SK-N-SH (cell line): ENCODE measurements at regions not wholly inside any gene's neighbourhood (a gene's known extent, or its start where the extent isn't known, plus 50 kb on each side); places are given as distances from the start of the nearest gene placed in this dataset.

Source experiments
- CTCF ChIA-PET: fragments of 300-600, 350-600 bp; formaldehyde crosslinking; extraction: SDS; loops from one replicate; lab custom pipeline; 2021; lab: Yijun Ruan, JAX
- POLR2A ChIA-PET: fragments of 350-600 bp; sonication (Branson Sonifier 250); formaldehyde crosslinking; extraction: SDS; loops from one replicate; lab custom pipeline; 2020; ENCODE audit warnings: antibody characterized with exemption, inconsistent platforms; lab: Yijun Ruan, JAX
- DNase-seq: peaks from one replicate; pipeline ENCODE4 v3.0.0; 2012
- H2AFZ ChIP-seq: fragments of 200-600 bp; sonication (generic); 2 replicates; pipeline ENCODE4 v1.8.1; 2016; ENCODE audit warnings: antibody characterized with exemption, mild to moderate bottlenecking, low read depth
- H3F3A ChIP-seq: fragments of 200-600 bp; sonication (generic); replicated peaks from 2 replicates; pipeline ENCODE3; 2016; ENCODE audit warnings: antibody characterized with exemption, mild to moderate bottlenecking; ENCODE audit not compliant: insufficient read depth
- H3K27ac ChIP-seq, 2 experiments: fragments of 200-500 bp in 1 of 2; fragments of 200-600 bp in 1 of 2; sonication (Bioruptor generic) in 1 of 2; sonication (generic), shearing (Covaris generic) in 1 of 2; 2 replicates each; pipeline versions ENCODE4 v1.5.1 to v1.6.1; 2014 to 2016; ENCODE audit warnings: low read depth in 2 of 2, inconsistent platforms in 1 of 2, low read length in 1 of 2, mild to moderate bottlenecking in 1 of 2, mixed read lengths in 1 of 2
- H3K27me3 ChIP-seq: fragments of 200-600 bp; sonication (generic), shearing (Covaris generic); 2 replicates; pipeline ENCODE4 v1.6.1; 2016; ENCODE audit warnings: mixed run types; ENCODE audit not compliant: insufficient read depth
- H3K36me3 ChIP-seq, 2 experiments: fragments of 200-500 bp in 1 of 2; fragments of 200-600 bp in 1 of 2; sonication (Bioruptor generic) in 1 of 2; sonication (generic) in 1 of 2; replicated peaks in 1 of 2; 2 replicates each; pipeline versions ENCODE3 to v1.5.1; 2014 to 2016; ENCODE audit warnings: low read length in 1 of 2, mild to moderate bottlenecking in 1 of 2; ENCODE audit not compliant: insufficient read depth in 2 of 2, control insufficient read depth in 1 of 2
- H3K4me1 ChIP-seq, 2 experiments: fragments of 200-500 bp in 1 of 2; fragments of 200-600 bp in 1 of 2; sonication (Bioruptor generic) in 1 of 2; sonication (generic), shearing (Covaris generic) in 1 of 2; 2 replicates each; pipeline versions ENCODE4 v1.5.1 to v1.6.1; 2014 to 2016; ENCODE audit warnings: low read depth in 1 of 2, low read length in 1 of 2, mixed run types in 1 of 2; ENCODE audit not compliant: insufficient read depth in 2 of 2, control insufficient read depth in 1 of 2
- H3K4me2 ChIP-seq: fragments of 200-600 bp; sonication (generic), shearing (Covaris generic); 2 replicates; pipeline ENCODE4 v1.6.1; 2017; ENCODE audit warnings: mixed run types
- H3K4me3 ChIP-seq, 2 experiments: fragments of 200-500 bp in 1 of 2; fragments of 200-600 bp in 1 of 2; sonication (Bioruptor generic) in 1 of 2; sonication (generic), shearing (Covaris generic) in 1 of 2; 2 replicates each; pipeline versions ENCODE4 v1.5.1 to v1.8.1; 2014 to 2016; ENCODE audit warnings: low read depth in 2 of 2, inconsistent platforms in 1 of 2, low read length in 1 of 2, mild to moderate bottlenecking in 1 of 2, mixed read lengths in 1 of 2, moderate library complexity in 1 of 2
- H3K79me2 ChIP-seq: fragments of 200-600 bp; sonication (generic); 2 replicates; pipeline ENCODE4 v1.8.1; 2017; ENCODE audit warnings: mild to moderate bottlenecking; ENCODE audit not compliant: insufficient read depth
- H3K9ac ChIP-seq: fragments of 200-600 bp; sonication (generic); 2 replicates; pipeline ENCODE4 v1.6.1; 2017; ENCODE audit warnings: mixed run types
- H3K9me2 ChIP-seq: fragments of 200-600 bp; sonication (generic); 2 replicates; pipeline ENCODE4 v1.6.1; 2017; ENCODE audit warnings: mixed run types
- H3K9me3 ChIP-seq: fragments of 200-600 bp; sonication (generic); 2 replicates; pipeline ENCODE4 v1.6.1; 2017; ENCODE audit warnings: mixed run types, mild to moderate bottlenecking, moderate library complexity
- H4K20me1 ChIP-seq: fragments of 200-600 bp; sonication (generic); 2 replicates; pipeline ENCODE4 v1.6.1; 2017; ENCODE audit warnings: mild to moderate bottlenecking, mixed run types; ENCODE audit not compliant: insufficient read depth
- CHD2 ChIP-seq: fragments of 150-350 bp; IDR thresholded peaks from 2 replicates; pipeline ENCODE4 v1.6.1; 2018; ENCODE audit warnings: low read length; ENCODE audit not compliant: partially characterized antibody
- CTCF ChIP-seq: fragments of 200-600 bp; sonication (generic); IDR thresholded peaks from 2 replicates; pipeline ENCODE4 v1.6.1; 2017; ENCODE audit warnings: antibody characterized with exemption, mild to moderate bottlenecking, moderate library complexity
- EP300 ChIP-seq, 2 experiments: IDR thresholded peaks; 2 replicates each; pipeline versions ENCODE4 v1.4.0 to v1.6.1; 2012; ENCODE audit warnings: borderline replicate concordance in 1 of 2, low read depth in 1 of 2, low read length in 1 of 2
- FOSL2 ChIP-seq: IDR thresholded peaks from 2 replicates; pipeline ENCODE4 v1.4.0; 2012; ENCODE audit warnings: low read depth, mild to moderate bottlenecking, moderate library complexity, borderline replicate concordance
- GABPA ChIP-seq: IDR thresholded peaks from 2 replicates; pipeline ENCODE4 v1.4.0; 2012; ENCODE audit warnings: low read depth, mild to moderate bottlenecking
- GATA2 ChIP-seq: sonication (generic); formaldehyde crosslinking; IDR thresholded peaks from 2 replicates; pipeline ENCODE4 v1.5.0; 2020; ENCODE audit warnings: mild to moderate bottlenecking, missing genetic modification reagents
- IRF3 ChIP-seq: fragments of 150-350 bp; IDR thresholded peaks from 2 replicates; pipeline ENCODE4 v1.6.1; 2016; ENCODE audit warnings: mild to moderate bottlenecking, low read depth, low read length
- JUND ChIP-seq: IDR thresholded peaks from 2 replicates; pipeline ENCODE4 v1.4.0; 2012
- MEF2A ChIP-seq: IDR thresholded peaks from 2 replicates; pipeline ENCODE4 v1.4.0; 2012; ENCODE audit warnings: low read depth, borderline replicate concordance
- NFIC ChIP-seq: IDR thresholded peaks from 2 replicates; pipeline ENCODE4 v1.4.0; 2012; ENCODE audit warnings: borderline replicate concordance
- PBX3 ChIP-seq: IDR thresholded peaks from 2 replicates; pipeline ENCODE4; 2012
- RAD21 ChIP-seq: IDR thresholded peaks from 2 replicates; pipeline ENCODE4 v1.6.1; 2012; ENCODE audit warnings: mild to moderate bottlenecking, low read length
- RFX5 ChIP-seq: IDR thresholded peaks from 2 replicates; pipeline ENCODE4 v1.6.1; 2012; ENCODE audit warnings: mild to moderate bottlenecking, improper control_type of control experiment, low read length
- SIN3A ChIP-seq: IDR thresholded peaks from 2 replicates; pipeline ENCODE4 v1.6.1; 2012; ENCODE audit warnings: low read depth, mild to moderate bottlenecking, low read length, moderate library complexity, borderline replicate concordance
- SMC3 ChIP-seq: IDR thresholded peaks from 2 replicates; pipeline ENCODE4 v1.6.1; 2012; ENCODE audit warnings: low read depth, low read length, improper control_type of control experiment
- TAF1 ChIP-seq: IDR thresholded peaks from 2 replicates; pipeline ENCODE4 v1.6.1; 2012; ENCODE audit warnings: low read depth, mild to moderate bottlenecking, low read length, moderate library complexity, borderline replicate concordance
- TEAD4 ChIP-seq: IDR thresholded peaks from 2 replicates; pipeline ENCODE4 v1.4.0; 2012; ENCODE audit warnings: mild to moderate bottlenecking, borderline replicate concordance; ENCODE audit not compliant: insufficient read depth
- USF1 ChIP-seq: IDR thresholded peaks from 2 replicates; pipeline ENCODE4 v1.4.0; 2012; ENCODE audit warnings: low read depth, borderline replicate concordance
- YY1 ChIP-seq: IDR thresholded peaks from 2 replicates; pipeline ENCODE4 v1.4.0; 2012; ENCODE audit warnings: low read depth, mild to moderate bottlenecking
- WGBS: methylation state at CpG from one replicate; pipeline ENCODE4 v1.1.6; 2017; ENCODE audit warnings: low lambda C conversion rate; 5-methylcytosine and 5-hydroxymethylcytosine counted together
- TF ChIP-seq, protein P1 (sequence below): IDR thresholded peaks from 2 replicates; pipeline ENCODE4 v1.4.0; 2012; ENCODE audit warnings: low read depth
- TF ChIP-seq, protein P2 (sequence below): IDR thresholded peaks from 2 replicates; pipeline ENCODE4 v1.4.0; 2012; ENCODE audit warnings: low read depth, borderline replicate concordance

DNA sequence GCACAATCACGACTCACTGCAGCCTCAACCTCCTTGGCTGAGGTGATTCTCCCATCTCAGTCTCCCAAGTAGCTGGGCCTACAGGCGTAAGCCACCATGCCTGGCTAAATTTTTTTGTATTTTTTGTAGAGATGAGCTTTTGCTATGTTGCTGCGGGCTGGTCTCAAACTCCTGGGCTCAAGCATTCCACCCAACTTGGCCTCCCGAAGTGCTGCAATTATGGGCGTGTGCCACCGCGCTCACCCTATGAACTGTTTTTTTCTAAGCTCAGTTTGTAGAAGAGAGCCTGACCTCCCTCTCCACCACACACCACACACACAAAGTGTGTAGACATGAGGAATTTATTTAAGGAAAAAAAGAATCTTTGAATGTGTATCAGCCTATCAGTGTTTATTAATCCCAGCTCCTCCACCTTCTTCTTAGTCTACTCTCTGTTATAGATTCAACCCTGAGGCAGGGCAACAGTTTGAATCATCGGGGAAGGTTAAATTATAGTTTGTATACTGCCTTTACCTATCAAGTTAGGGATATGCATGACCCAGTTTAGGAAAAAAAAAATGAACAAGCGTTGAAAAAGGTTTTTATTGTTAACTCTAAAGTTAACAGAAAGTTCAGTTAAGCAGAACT, 74.1 kb downstream of the PLEKHG1 start:
- no peak overlapping the region for H2AFZ ChIP-seq
- DNase-seq: no peak
- H3K4me1 ChIP-seq: peaks cover 0 to under 1% of the 10 kb centered on the region in 2 experiments; a peak in 1 of 4 replicates
- CTCF ChIA-PET: interaction anchor here (0.9 to 1.7 kb wide), 4 partner anchors 8 to 256 kb away, joined by 3 to 7 read pairs (median 3); no protein-coding TSS in a partner anchor
- no peaks in the 10 kb centered on the region for H3K79me2 ChIP-seq
- no peaks in the 10 kb centered on the region for H3K9me3 ChIP-seq
- no peaks in the 10 kb centered on the region for H3K27me3 ChIP-seq
- no peaks in the 10 kb centered on the region for H3K36me3 ChIP-seq
- whole genome bisulfite sequencing: 39% methylated on average over 9 of the region's 9 CpGs
- no peaks in the 10 kb centered on the region for H4K20me1 ChIP-seq
- H3F3A ChIP-seq: no peaks in the 10 kb centered on the region
- no peak for TF ChIP-seq CHD2
- no peak for TF ChIP-seq RAD21
- no peak for TF ChIP-seq RFX5
- TF ChIP-seq TAF1: no peak
- TF ChIP-seq USF1: no peak
- no peak overlapping the region for H3K4me3 ChIP-seq
- H3K9me2 ChIP-seq: no peaks in the 10 kb centered on the region
- H3K4me2 ChIP-seq: no peak overlapping the region
- H3K9ac ChIP-seq: no peak overlapping the region
- POLR2A ChIA-PET: no interaction called here
- H3K27ac ChIP-seq: no peak overlapping the region

DNA sequence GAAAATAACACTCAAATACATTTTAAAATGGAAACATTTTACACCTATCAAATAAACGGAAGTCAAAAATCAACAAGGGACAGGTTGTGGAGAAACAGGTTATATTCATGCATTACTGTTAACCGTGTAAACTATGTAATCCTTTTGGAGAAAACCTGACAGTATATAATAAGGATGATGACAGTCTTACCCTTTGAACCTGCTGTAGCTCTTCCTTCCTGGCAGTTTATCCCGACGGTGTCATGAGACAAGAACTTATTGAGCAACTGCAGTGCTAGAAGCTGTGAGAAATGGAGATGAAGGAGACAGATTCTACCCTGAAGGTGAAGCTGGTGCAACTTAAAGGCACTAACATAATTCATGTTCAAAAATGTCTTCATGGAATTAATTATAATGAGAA, 76.7 kb downstream of the PLEKHG1 start:
- 15% methylated on average over 4 of the region's 4 CpGs for WGBS
- CTCF ChIA-PET: no interaction called here

More for the DNA sequence above, 76.7 kb downstream of the PLEKHG1 start:
- Histone ChIP-seq H4K20me1 (no peaks in the 10 kb centered on the region), H3K4me2 (no peak overlapping the region), H3K79me2 (no peaks in the 10 kb centered on the region), H3K9me2 (no peaks in the 10 kb centered on the region), H3K9me3 (no peaks in the 10 kb centered on the region), H3K36me3 (no peaks in the 10 kb centered on the region), H3K9ac (no peak overlapping the region), H2AFZ (no peak overlapping the region), H3K4me3 (no peak overlapping the region), H3K27ac (no peak overlapping the region), H3K4me1 (no peaks in the 10 kb centered on the region), H3F3A (no peaks in the 10 kb centered on the region), H3K27me3 (no peaks in the 10 kb centered on the region)
- no peak for DNase-seq
- POLR2A ChIA-PET: no interaction called here
- TF ChIP-seq SMC3: no peak
- TF ChIP-seq MEF2A: no peak
- TF ChIP-seq TAF1: no peak
- TF ChIP-seq, protein P1, sequence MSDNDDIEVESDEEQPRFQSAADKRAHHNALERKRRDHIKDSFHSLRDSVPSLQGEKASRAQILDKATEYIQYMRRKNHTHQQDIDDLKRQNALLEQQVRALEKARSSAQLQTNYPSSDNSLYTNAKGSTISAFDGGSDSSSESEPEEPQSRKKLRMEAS: no peak
- TF ChIP-seq PBX3: no peak
- no peak for TF ChIP-seq IRF3
- TF ChIP-seq RFX5: no peak
- TF ChIP-seq NFIC: no peak
- TF ChIP-seq FOSL2: no peak
- no peak for TF ChIP-seq JUND
- TF ChIP-seq EP300 (IDR thresholded peaks at IDR 0.05; ENCODE audit: borderline replicate concordance in 1 of 2, low read depth in 1 of 2, low read length in 1 of 2): no peak
- TF ChIP-seq YY1: no peak
- TF ChIP-seq TEAD4: no peak
- no peak for TF ChIP-seq SIN3A
- TF ChIP-seq GABPA: no peak
- TF ChIP-seq, protein P2, sequence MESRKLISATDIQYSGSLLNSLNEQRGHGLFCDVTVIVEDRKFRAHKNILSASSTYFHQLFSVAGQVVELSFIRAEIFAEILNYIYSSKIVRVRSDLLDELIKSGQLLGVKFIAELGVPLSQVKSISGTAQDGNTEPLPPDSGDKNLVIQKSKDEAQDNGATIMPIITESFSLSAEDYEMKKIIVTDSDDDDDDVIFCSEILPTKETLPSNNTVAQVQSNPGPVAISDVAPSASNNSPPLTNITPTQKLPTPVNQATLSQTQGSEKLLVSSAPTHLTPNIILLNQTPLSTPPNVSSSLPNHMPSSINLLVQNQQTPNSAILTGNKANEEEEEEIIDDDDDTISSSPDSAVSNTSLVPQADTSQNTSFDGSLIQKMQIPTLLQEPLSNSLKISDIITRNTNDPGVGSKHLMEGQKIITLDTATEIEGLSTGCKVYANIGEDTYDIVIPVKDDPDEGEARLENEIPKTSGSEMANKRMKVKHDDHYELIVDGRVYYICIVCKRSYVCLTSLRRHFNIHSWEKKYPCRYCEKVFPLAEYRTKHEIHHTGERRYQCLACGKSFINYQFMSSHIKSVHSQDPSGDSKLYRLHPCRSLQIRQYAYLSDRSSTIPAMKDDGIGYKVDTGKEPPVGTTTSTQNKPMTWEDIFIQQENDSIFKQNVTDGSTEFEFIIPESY: no peak
- no peak for TF ChIP-seq GATA2 (CRISPR knock-in tag)
- TF ChIP-seq RAD21: no peak
- TF ChIP-seq CTCF: no peak
